GM21528 (cell line): ENCODE measurements at regions not wholly inside any gene's neighbourhood (a gene's known extent, or its start where the extent isn't known, plus 50 kb on each side); places are given as distances from the start of the nearest gene placed in this dataset.

ENCODE experiments used
- ATAC-seq: cut with Tn5 transposase; IDR thresholded peaks from one replicate; pipeline ENCODE4 v1.9.1; 2021; ENCODE audit warnings: mild to moderate bottlenecking, moderate library complexity; ENCODE audit not compliant: unreplicated experiment, low FRiP score

DNA sequence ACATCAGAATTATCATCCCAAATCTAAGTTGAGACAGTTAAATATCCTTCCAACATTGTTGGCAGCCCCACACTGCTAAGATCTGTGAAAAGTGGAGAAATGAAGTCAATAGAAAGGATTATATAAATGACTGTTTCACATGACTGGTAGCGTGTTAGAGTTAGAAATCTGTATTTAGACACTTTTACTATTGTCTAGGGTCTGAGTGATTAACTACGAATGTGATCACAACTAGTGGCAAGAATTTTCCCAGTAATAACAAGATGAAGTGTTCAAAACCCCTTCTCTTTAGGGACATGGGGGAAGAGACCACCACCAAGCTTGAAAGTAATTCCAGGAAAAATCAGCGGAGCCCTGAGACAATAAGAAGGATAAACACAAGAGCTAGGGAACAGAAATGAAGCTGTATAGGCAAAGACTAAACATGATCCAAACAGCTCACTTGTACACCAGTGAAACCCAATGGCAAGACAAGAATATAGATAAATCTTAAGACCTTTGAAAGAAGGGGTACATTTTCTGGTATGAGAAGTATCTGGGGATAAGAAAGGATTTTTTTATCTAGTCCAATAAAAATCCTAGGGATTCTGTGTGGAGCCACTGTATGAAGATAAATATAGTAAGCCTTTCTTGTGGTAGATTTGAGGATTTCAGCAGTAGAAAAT is 646.6 kb upstream of the USP24 start:
- ATAC-seq = no peak

DNA sequence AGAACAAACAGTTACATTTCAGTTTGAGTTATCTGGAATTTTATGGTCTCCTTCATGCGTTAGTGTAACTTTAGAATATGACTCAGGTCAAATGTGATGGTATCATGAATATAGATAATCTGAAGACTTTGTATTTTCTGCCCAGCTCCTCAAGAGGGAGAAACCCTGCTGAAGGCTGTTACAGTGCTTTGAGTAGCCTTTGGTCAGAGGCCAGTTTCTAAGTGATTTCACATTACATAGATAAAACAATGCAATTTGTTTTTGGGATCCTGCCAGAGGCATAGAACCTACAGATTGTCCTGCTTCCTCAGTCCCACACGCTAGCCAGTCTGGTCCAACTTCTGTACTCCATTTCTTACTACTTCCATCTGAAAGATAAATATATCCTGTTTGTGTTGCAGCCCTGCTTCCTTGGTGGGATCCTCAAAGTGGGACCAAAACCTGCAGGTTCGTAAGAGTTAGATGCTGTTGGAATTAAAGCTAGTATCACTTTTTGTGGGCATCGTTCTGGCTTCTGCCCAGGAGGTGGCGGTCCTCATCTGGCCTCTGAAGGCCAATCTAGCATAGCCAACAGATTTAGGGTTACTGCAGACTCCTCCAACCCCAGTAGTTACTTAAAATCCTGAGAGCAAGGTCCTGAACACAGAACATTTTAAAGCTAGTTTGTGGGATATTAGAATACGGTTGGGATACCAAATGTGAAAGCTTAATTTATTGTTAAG is 645.8 kb upstream of the USP24 start:
- no peak for ATAC-seq

DNA sequence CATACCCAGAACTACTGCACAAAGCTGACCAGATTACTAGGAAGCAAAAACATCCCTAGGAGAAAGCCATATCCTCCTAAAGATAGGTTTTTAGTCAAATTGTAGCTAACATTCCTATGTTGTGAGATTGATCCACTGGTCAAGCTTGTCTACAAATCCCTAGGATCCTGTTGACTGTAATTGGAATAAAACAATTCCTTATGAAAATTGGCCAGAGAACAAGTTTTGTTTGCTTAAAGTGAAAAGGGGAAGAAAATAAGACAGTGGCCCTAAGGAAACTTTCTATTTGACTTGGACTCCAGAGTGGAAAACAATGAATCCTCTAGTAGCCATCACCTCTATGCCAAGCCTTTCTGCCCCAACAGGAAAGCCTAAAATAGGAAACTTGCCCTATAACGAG is 645.2 kb upstream of the USP24 start:
- no peak for ATAC-seq

DNA sequence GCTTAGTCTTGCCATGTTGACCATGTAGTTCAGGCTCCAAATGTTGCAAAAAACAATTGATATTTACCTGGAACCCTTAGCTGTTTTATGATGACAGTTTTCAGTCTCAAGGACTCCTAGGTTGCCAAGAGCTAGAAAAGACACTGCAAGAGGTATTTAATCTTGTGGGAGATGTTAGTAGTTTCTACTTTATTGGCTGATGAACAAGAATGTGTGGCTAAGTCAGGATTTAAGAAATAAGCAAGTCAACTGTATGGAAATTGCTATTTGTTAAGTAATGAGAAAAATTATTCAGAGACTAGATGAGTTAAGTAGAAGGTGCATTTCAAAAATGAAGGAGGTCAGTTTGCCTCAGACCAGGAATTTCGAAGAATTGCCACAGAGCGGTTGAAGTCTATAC is 639.7 kb upstream of the USP24 start:
- ATAC-seq = no peak

DNA sequence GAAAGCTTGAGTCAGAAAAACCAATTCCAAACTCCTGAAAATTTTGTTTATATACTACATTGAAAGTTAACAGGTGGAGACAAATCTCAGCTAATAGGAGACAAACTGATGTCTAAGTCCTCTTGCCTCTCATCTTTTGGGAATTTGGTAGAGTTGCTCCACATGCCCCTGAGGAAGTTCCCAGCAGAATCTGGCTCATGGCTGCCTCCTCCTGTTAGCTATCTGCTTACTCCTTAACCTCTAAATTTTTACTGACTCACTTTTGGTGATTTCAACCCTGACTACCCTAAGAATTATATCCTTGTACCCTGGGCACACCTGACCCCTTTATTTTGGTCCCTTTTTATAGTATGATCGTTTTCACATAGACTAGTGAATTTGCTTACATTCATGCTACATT is 633.7 kb upstream of the USP24 start:
- no peak for ATAC-seq

DNA sequence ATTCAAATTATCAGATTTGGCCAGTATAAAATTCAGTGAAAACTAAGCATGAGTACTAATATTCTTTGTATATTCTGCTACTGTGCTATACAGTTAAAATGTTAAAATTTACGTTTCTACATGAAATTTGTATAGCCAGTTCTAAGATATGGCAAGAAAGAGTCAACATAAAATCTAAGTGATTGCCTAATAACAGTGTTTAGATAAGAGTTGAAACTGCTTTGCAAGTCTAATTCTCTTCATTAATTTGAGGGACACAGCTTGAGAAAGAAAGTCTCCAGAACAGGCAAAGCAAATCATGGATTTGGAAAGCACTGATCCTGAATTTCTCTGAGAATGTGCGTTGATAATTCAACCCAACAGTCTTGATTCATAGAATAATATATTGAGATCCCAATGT is 630.9 kb upstream of the USP24 start:
- ATAC-seq = no peak

DNA sequence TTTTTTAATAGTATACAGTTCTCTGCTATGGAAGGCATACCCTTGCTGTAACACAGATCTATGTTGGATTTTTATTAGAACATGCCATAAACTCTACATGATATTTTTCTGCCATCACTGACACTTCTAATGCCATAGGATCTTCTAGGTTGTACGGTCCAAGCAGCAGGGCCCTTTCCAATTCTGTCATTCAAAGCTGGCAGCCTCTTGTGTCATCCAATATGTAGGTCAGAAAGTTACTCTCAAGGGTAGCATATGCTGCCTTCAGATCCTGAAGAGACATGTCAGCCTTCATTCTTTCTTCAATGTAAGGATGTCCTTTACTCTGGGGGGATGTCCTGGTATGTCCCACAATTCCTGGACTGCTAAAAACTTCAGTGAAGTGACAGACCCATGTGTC is 629.2 kb upstream of the USP24 start:
- ATAC-seq = no peak

DNA sequence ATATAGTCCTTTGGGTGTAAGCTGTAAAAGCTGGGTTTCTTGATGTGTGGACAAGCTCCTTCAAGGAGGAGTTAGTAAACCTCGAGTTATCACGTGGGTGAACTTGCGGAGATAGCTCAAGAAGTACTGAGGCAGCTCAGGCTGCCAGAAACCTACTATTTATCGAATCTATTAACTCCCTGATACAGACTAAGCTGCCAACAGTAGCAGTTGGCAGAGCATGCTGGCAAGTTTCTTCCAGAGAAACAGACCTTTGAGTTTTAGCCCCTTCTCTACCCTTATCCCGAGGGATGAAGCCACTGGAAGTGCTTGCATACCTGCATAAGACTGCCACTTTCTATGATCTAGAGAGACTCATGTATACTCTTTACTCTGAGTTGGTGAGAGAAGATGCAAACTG is 624.5 kb upstream of the USP24 start:
- no peak for ATAC-seq

DNA sequence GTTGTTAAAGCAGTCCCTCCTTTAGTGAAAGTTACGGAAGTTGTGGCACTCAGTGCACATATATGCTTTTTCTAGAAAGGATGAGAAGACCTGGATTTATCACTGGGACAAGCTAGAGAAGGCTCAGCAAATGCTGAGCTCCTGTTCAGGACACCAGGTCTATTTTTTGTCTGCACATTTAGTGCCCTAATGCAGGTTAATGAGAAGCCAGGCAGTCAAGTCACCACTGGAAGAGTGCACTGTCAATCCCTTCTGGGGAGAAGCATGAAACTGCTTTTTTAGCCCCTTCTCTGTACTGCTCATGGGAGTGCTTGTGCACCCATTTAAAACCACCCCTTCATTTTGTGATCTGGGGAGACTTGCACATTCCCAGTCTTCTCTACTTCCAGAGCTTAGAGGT is 624.1 kb upstream of the USP24 start:
- no peak for ATAC-seq

DNA sequence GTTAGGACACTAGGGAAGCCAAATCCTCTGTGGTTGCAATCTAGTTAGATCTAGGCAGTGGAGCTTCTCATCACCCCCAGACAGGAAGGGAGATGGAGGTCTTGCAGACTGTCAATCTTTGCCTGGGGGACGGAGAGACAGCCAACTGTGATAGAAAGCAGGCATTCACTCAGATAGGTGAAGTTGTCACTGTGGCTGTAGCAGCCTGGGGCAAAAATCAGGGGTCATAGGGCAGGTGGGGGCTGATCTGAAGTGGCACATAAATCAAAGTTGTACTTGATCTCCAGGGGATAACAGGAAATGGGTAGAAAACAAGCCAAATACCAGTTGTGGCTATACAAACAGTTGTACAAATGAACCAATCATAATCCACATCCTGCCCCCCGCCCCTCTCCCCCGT is 620.9 kb upstream of the USP24 start:
- ATAC-seq = no peak

DNA sequence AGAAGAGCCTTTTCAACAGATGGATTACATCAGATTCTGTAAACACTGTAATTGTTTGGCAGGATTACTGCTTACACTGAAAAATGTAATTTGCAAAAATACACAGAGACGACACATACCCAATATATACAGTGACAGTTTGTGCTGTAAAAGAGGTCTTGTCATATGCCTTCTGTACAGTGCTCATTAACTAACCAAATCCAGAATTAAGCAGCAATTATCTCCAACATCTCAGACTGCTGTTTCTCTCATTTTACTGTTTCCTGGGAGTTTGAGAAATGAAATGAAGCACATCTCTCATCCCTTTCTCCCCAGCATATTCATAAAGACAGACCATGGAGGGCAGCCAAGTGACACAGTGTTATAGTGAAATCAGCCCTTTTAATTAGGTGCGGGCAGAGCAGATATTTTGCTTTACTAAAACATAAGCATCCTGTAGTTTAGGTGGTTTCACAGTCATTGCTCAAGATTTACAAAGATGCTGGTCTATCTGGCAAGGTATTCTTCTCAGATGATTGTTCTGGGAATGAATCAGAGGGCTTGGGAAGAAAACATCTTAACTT is 618.4 kb upstream of the USP24 start:
- ATAC-seq = no peak

DNA sequence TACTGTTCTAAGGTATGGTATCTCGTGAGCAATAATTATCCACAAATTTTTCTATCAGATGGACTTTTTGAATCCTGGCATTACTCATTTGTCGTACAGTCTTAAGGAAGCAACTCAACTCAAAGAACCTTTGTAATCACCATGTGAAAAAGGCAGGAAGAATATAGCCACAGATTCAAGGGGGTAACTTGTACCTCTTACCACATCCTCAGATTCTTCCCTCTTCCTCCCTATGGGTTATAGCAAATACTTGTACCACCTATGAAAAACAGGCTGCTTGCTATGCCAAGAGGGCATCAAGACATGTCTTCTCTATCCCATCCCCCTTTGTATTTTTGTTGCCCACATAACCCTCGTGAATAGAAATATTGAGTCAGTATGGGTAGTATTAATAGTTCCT is 616.6 kb upstream of the USP24 start:
- ATAC-seq = no peak

DNA sequence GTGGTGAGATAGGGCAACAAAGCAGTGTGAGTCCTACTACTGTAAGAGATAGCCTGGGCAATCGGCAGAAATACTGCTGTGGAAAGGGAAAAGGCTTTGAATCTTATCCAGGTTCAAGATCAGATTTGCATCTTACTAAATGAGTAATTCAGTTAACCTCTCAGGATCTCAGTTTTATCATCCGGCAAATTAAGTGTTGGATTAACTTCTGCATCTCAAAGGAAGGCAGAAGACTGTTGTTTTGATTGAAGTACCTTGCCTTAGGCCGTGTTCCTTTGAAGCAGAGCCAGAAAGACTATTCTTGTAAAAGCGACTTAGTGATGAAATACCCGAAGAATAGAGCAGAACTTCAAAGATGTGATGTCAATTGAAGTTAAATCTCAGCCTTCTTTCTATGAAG is 612.9 kb upstream of the USP24 start:
- no peak for ATAC-seq

DNA sequence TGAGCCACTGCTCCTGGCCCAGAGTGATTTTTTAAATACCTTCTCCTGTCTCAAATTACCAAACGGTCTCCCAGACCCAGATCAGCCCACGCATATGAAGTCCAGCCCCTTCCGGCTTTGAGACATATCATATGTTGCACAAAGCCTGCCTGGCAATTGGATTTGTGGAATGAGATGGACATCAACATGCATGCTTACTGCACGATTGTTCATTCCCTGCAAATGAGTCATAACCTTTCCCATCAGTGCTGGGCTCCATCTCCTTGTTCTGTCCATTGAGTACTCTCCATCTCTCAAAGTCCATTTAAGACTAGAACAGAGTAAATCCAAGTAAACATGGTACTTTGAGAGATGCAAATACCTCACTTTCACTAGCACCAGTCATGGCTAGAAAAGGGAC is 612.2 kb upstream of the USP24 start:
- ATAC-seq = no peak

DNA sequence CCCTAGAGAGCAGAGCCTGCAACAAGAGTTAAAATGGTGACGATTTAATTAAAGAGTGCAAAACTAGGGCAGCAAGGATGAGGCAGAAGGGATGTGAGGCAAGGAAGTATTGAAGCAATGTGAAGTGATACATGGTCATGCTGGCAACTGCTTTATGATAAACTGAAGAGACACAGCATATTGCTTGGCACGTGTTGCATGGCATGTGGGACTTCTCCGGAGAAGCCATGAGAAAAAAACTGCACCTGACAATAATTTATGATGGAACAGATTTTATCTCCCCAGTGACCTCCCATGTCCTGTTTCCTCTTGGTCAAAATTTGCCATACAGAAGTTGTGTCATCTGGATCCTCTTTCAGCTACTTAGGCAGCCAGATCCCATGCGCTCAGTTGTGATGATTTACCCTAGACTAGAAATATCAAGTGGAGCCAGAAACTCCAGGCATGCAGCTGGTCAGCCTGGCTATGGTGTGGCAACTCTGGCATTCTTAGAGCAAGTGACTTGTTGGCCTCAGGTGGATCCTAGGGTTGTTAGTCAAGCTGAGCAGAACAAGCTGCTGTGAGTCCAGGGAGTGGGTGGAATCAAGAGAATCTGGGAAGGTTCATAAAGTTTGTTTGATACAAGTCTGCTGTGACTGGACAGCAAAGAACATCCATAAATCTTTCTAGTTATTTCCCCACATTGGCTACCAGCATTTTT is 611.4 kb upstream of the USP24 start:
- ATAC-seq = no peak

DNA sequence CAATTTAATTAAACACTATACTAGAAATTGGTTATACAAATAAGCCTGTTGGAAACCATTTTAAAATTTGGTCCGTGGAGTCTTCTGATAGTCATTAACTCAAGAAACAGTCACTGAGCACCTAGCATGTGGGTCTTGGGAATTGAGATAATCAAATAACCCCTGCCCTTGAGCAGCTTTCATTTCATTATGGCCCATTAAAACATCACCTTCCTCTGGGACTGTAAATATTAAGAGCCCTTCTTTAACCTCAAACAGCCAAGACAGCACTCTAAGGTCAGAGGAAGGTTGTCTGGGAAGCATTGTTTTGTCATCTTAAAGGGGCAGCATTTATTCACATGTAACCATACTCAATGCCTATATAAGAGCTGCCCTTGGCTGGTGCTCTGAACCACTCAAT is 610.3 kb upstream of the USP24 start:
- ATAC-seq = no peak

DNA sequence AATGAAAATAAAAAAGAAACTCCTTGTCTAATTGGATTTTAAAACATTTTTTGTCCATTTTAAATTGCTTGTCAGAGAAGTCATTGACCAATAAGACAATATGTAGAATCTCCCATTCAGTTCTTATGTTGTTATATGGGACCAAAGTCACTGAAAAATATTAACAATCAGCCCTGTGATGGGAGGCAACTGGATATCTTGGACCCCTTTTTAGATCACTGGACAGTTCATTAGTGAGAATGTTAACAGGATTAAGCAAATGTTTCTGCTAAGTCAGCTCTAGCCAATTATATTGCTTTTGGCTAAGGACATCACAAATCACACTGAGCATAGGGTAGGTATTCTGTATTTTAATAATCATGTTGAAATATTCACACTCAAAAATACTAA is 609.1 kb upstream of the USP24 start:
- no peak for ATAC-seq

DNA sequence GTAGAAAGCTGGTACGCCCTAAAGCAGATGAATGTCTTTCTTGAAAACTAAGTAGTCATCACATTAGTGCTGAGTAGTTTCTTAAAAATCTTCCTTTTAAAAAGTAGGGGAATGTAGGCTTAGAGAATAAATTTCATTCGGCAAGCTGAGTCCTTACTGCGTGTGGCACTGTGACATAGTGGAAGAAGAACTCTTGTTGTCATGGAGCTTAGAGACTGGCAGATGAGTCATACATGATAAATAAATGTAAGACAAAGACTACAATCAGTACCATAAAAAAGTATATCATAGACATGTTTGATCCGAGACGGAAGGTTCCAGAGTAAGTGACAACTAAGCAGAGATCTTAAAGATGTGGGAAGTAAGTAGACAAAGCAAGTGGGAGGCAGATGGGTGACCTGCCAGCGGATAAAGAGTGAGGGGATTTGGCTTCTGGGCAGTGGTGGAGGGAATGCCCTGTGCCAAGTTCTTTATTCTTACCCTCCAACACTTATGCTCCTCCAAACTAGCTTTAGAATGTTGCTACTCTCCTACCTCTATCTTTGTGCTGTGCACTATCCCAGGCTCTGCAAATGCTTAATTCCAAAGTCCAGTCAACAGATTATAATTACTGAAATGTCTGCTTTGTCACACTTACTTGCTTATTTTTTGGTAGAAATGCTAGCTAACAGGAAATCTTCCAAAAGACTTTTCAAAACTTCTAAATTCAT is 608.5 kb upstream of the USP24 start:
- no peak for ATAC-seq

DNA sequence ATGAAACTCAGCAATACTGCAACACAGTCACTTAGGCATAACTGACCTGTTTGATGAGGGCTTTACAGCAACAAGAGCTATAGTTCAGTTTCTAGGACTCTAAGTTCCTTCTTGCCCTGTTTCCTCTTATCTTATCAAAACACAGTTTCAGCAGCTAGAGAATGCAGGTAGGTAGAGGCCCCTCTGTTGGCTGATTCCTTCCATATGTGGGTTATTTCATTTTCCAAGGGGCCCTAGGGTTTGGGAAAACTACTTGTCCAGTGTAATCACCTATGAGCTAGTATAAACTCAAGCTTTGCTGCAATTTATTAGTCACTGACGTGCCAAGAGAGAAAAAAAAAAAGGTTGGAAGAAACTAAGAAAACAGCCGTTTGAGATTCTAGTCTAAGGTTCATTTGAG is 607.7 kb upstream of the USP24 start:
- no peak for ATAC-seq

DNA sequence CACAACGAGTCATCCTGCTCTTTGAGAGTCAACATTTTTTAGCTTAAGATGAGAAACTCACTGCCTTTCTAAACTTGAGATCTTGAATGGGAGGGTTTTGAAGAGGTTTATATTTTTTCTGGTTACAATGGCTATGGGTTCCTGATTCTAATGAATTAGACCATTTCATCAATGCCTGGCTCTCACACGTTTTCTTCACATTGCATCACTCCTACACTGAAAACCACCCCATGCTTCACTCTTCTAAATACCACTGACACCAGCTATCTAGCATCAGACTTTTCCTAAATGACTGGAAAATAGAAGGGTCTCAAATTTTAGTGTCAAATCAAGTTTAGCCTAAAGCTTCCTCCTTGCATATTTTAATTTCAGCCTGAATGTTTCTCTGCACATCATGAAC is 606.1 kb upstream of the USP24 start:
- no peak for ATAC-seq

DNA sequence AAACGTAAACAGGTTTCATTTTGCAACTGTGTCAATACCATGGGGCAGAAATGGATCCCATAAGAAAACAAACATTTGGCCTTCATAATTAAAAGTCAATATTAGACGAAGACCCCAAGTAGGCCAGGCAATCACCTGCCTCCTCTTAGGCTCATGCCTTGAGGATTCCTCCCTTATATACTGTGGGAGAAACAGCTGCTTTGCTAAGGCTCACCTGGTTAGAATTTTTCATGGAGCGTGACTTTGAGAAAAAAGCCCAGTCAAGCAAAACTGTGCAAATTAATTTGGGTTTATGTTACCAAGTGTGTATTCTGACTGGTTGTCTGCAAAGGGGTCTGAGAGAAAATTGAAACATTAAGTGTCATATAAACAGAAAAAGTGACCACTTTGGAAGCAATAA is 605.3 kb upstream of the USP24 start:
- no peak for ATAC-seq
